Hepatocyte (in vitro differentiated cells): ENCODE measurements at regions not wholly inside any gene's neighbourhood (a gene's known extent, or its start where the extent isn't known, plus 50 kb on each side); places are given as distances from the start of the nearest gene placed in this dataset.

Experiments
- DNase-seq: peaks from one replicate; pipeline ENCODE4 v3.0.0-alpha.2; 2016; ENCODE audit warnings: low spot score
- H2AFZ ChIP-seq: fragments of 200-600 bp; sonication (generic); 2 replicates; pipeline ENCODE4 v1.6.0; 2016; ENCODE audit warnings: antibody characterized with exemption, mild to moderate bottlenecking
- H3K27ac ChIP-seq: fragments of 200-600 bp; sonication (generic); 2 replicates; pipeline ENCODE4 v1.5.1; 2016; ENCODE audit warnings: mild to moderate bottlenecking
- H3K27me3 ChIP-seq: fragments of 200-600 bp; sonication (generic); 2 replicates; pipeline ENCODE4 v1.6.1; 2016
- H3K36me3 ChIP-seq: fragments of 200-600 bp; sonication (generic); replicated peaks from 2 replicates; pipeline ENCODE4 v1.5.1; 2016; ENCODE audit warnings: low read depth; ENCODE audit not compliant: insufficient read depth
- H3K4me1 ChIP-seq: fragments of 200-600 bp; sonication (generic); 2 replicates; pipeline ENCODE4 v1.5.1; 2016; ENCODE audit warnings: mild to moderate bottlenecking, moderate library complexity; ENCODE audit not compliant: insufficient read depth
- H3K4me2 ChIP-seq: fragments of 200-600 bp; sonication (generic); 2 replicates; pipeline ENCODE4 v1.6.0; 2016
- H3K4me3 ChIP-seq: fragments of 200-600 bp; sonication (generic); 2 replicates; pipeline ENCODE4 v1.5.1; 2016; ENCODE audit warnings: mild to moderate bottlenecking
- H3K79me2 ChIP-seq: fragments of 200-600 bp; sonication (generic); 2 replicates; pipeline ENCODE4 v1.6.0; 2017; ENCODE audit warnings: mild to moderate bottlenecking
- H3K9me2 ChIP-seq: fragments of 200-600 bp; sonication (generic); replicated peaks from 2 replicates; pipeline ENCODE4 v1.6.0; 2017; ENCODE audit warnings: mild to moderate bottlenecking; ENCODE audit not compliant: insufficient read depth
- H3K9me3 ChIP-seq: fragments of 200-600 bp; sonication (generic); 2 replicates; pipeline ENCODE4 v1.5.1; 2016; ENCODE audit warnings: low read depth, mild to moderate bottlenecking
- H4K20me1 ChIP-seq: fragments of 200-600 bp; sonication (generic); 2 replicates; pipeline ENCODE4 v1.6.0; 2016; ENCODE audit warnings: mild to moderate bottlenecking; ENCODE audit not compliant: insufficient read depth, poor library complexity, severe bottlenecking
- CTCF ChIP-seq: fragments of 200-600 bp; sonication (generic); IDR thresholded peaks from 2 replicates; pipeline ENCODE4 v1.5.1; 2016; ENCODE audit warnings: antibody characterized with exemption, mild to moderate bottlenecking; ENCODE audit not compliant: poor library complexity
- EZH2 ChIP-seq: fragments of 200-600 bp; sonication (generic); IDR thresholded peaks from 2 replicates; pipeline ENCODE4 v1.6.1; 2016; ENCODE audit warnings: antibody characterized with exemption, mild to moderate bottlenecking, borderline replicate concordance
- EZH2phosphoT487 ChIP-seq: fragments of 200-600 bp; sonication (generic); IDR thresholded peaks from one replicate; pipeline ENCODE4 v1.6.1; 2018; ENCODE audit warnings: antibody characterized with exemption, mild to moderate bottlenecking, low read depth, moderate library complexity; ENCODE audit not compliant: unreplicated experiment, severe bottlenecking
- WGBS: methylation state at CpG from one replicate; pipeline ENCODE4 v1.1.6; 2016; ENCODE audit warnings: low lambda C conversion rate; ENCODE audit errors: missing lambda C conversion rate; 5-methylcytosine and 5-hydroxymethylcytosine counted together

GRCh38 chr10:83925133-83925532 is 214.2 kb upstream of the GHITM start:
- Histone ChIP-seq H3K9me2 (no peaks in the 10 kb centered on the region), H3K4me3 (no peak overlapping the region), H3K79me2 (no peaks in the 10 kb centered on the region), H3K4me2 (no peak overlapping the region), H4K20me1 (no peaks in the 10 kb centered on the region), H3K4me1 (no peaks in the 10 kb centered on the region), H3K27me3 (peaks cover 3% of the 10 kb centered on the region), H3K9me3 (no peaks in the 10 kb centered on the region), H3K36me3 (no peaks in the 10 kb centered on the region), H2AFZ (no peak overlapping the region), H3K27ac (no peak overlapping the region)
- 43% methylated on average over 5 of the region's 5 CpGs for WGBS
- DNase-seq: no peak
- TF ChIP-seq CTCF: no peak
- TF ChIP-seq EZH2: no peak
- no peak for TF ChIP-seq EZH2phosphoT487

GRCh38 chr10:83926606-83927005 is 212.7 kb upstream of the GHITM start:
- no peak overlapping the region for H3K4me2 ChIP-seq
- H3K4me1 ChIP-seq: no peaks in the 10 kb centered on the region
- H3K27ac ChIP-seq: no peak overlapping the region
- H3K79me2 ChIP-seq: no peaks in the 10 kb centered on the region
- H4K20me1 ChIP-seq: no peaks in the 10 kb centered on the region
- peaks cover 3% of the 10 kb centered on the region for H3K27me3 ChIP-seq
- H3K9me2 ChIP-seq: no peaks in the 10 kb centered on the region
- no peak overlapping the region for H2AFZ ChIP-seq
- TF ChIP-seq CTCF (no peak), EZH2 (no peak)
- no peaks in the 10 kb centered on the region for H3K36me3 ChIP-seq
- no peaks in the 10 kb centered on the region for H3K9me3 ChIP-seq
- no peak overlapping the region for H3K4me3 ChIP-seq
- WGBS: 88% methylated on average over 2 of the region's 2 CpGs
- no peak for DNase-seq

GRCh38 chr10:83927166-83927565 is 212.1 kb upstream of the GHITM start:
- no peaks in the 10 kb centered on the region for H4K20me1 ChIP-seq
- WGBS: 89% methylated on average over 2 of the region's 2 CpGs
- DNase-seq: no peak
- no peak overlapping the region for H3K4me2 ChIP-seq
- TF ChIP-seq EZH2: no peak
- TF ChIP-seq EZH2phosphoT487: no peak
- TF ChIP-seq CTCF: no peak
- H3K9me2 ChIP-seq: no peaks in the 10 kb centered on the region
- no peaks in the 10 kb centered on the region for H3K4me1 ChIP-seq
- peaks cover 3% of the 10 kb centered on the region for H3K27me3 ChIP-seq
- no peak overlapping the region for H2AFZ ChIP-seq
- no peaks in the 10 kb centered on the region for H3K79me2 ChIP-seq
- no peak overlapping the region for H3K4me3 ChIP-seq
- H3K27ac ChIP-seq: no peak overlapping the region
- no peaks in the 10 kb centered on the region for H3K9me3 ChIP-seq
- no peaks in the 10 kb centered on the region for H3K36me3 ChIP-seq

- Histone ChIP-seq H3K9me2 (no peaks in the 10 kb centered on the region), H3K4me1 (no peaks in the 10 kb centered on the region), H3K9me3 (no peaks in the 10 kb centered on the region), H3K27me3 (peaks cover 5% of the 10 kb centered on the region), H3K36me3 (no peaks in the 10 kb centered on the region), H2AFZ (no peak overlapping the region), H3K4me3 (no peak overlapping the region), H3K79me2 (no peaks in the 10 kb centered on the region), H3K27ac (no peak overlapping the region), H4K20me1 (no peaks in the 10 kb centered on the region), H3K4me2 (no peak overlapping the region)
- DNase-seq: no peak
- TF ChIP-seq EZH2phosphoT487 (no peak), CTCF (no peak), EZH2 (no peak)
- WGBS: 62% methylated on average over 3 of the region's 3 CpGs
Measured at GRCh38 chr10:83929399-83929798, 209.9 kb upstream of the GHITM start.
